Retinal pigment epithelial cell (primary cell): ENCODE measurements at regions not wholly inside any gene's neighbourhood (a gene's known extent, or its start where the extent isn't known, plus 50 kb on each side); places are given as distances from the start of the nearest gene placed in this dataset.
A peak's percentile ranks its signal among the peaks of the same experiment; 100 is the strongest.

Experiments
- DNase-seq: peaks from one replicate; pipeline ENCODE4 v3.0.0-alpha.2; 2010; ENCODE audit warnings: low read depth
- H3K4me3 ChIP-seq: 2 replicates; pipeline ENCODE4 v1.5.1; 2011; ENCODE audit warnings: mild to moderate bottlenecking, low read length, control low read depth, moderate library complexity
- CTCF ChIP-seq: conservative IDR thresholded peaks from 2 replicates; pipeline ENCODE4 v1.5.1; 2011; ENCODE audit warnings: low read depth, low read length, control low read depth, inconsistent platforms

GRCh38 chr2:209321581-209321980, 102.3 kb upstream of the MAP2 start:
- no peak for DNase-seq
- H3K4me3 ChIP-seq = no peak overlapping the region
- TF ChIP-seq CTCF = no peak

- TF ChIP-seq CTCF = peak; percentile 20
- H3K4me3 ChIP-seq = no peak overlapping the region
- DNase-seq = no peak
Observed at GRCh38 chr2:209322041-209322440, 101.8 kb upstream of the MAP2 start.

- TF ChIP-seq CTCF = no peak
- DNase-seq = no peak
- no peak overlapping the region for H3K4me3 ChIP-seq
Observed at GRCh38 chr2:209322905-209323512, 100.8 kb upstream of the MAP2 start.

GRCh38 chr2:209323738-209324137, 100.1 kb upstream of the MAP2 start:
- TF ChIP-seq CTCF = no peak
- DNase-seq = no peak

GRCh38 chr2:209324281-209324680, 99.6 kb upstream of the MAP2 start:
- no peak for TF ChIP-seq CTCF
- no peak for DNase-seq

More at GRCh38 chr2:209323738-209324137, 100.1 kb upstream of the MAP2 start:
- no peak overlapping the region for H3K4me3 ChIP-seq

GRCh38 chr2:209331291-209331844, 92.5 kb upstream of the MAP2 start:
- peak; percentile 60 for TF ChIP-seq CTCF
- DNase-seq = peak; percentile 31

More at GRCh38 chr2:209324281-209324680, 99.6 kb upstream of the MAP2 start:
- no peak overlapping the region for H3K4me3 ChIP-seq

More at GRCh38 chr2:209331291-209331844, 92.5 kb upstream of the MAP2 start:
- no peak overlapping the region for H3K4me3 ChIP-seq
